ENCODE measurements at regions not wholly inside any gene's neighbourhood (a gene's known extent, or its start where the extent isn't known, plus 50 kb on each side); places are given as distances from the start of the nearest gene placed in this dataset.

DNA sequence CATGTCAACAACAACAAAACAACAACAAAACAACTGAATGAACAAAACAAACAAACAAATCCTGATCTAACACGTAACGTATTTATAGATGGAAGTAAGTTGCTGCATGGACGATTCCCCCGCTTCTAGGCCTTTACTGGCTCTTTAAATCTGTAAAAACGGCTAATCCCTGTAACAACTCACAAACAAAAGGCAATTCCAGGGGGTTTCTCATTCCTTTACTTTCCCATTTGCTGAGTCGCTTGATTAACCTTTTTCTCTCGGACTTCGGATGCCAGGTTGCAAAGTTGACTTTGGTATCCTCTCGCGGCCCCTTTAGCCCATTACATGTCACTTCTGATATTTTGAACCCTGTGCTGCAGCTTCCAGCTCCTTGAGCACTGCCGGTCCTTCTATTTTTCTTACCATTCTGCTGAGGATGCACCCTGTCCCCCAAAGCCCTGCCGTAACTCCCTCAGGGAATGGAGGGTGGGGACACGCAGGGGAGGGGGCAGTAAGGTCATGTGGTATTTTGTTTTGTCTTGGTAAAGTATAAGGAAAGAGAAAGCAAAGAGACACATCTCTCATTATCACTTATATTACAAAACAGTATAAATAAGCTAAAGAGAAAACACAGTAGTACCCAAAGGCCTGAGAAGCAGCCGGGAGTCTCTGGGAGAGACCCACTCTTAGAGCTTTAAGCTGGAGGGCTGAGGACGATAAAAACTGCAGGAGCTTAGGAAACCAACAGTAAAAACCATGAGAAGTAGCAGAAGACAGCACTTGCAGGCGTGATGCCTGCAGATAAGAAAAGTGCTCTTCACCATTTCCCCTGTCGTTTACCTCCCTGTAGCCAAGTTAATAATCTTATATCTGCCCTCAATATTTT is 457.8 kb upstream of the ZNF717 start:
- TF ChIP-seq CTCF (IDR thresholded peaks at IDR 0.05) (no peak), POLR2AphosphoS5 (IDR thresholded peaks at IDR 0.05) (no peak), EP300 (IDR thresholded peaks at IDR 0.05) (no peak)
